Calu3 (cell line): ENCODE measurements at regions not wholly inside any gene's neighbourhood (a gene's known extent, or its start where the extent isn't known, plus 50 kb on each side); places are given as distances from the start of the nearest gene placed in this dataset.

ENCODE experiments used
- BruUV-seq: library from RNA; stranded (reverse); fragments of 400-500 nt; replicated peaks from 2 replicates; lab custom pipeline; 2021; lab: Mats Ljungman, UMichigan
- CTCF ChIA-PET: fragments of 300-600 bp; sonication (Branson Sonifier 250); formaldehyde crosslinking; loops from one replicate; lab custom pipeline; 2022; ENCODE audit warnings: antibody characterized with exemption; lab: Charles Lee
- DNase-seq: peaks from one replicate; pipeline ENCODE4 v3.0.0; 2022
- H3K27ac Mint-ChIP-seq: one replicate; pipeline ENCODE4 v1.8.0; 2022; ENCODE audit warnings: mixed read lengths; ENCODE audit not compliant: unreplicated experiment
- H3K27me3 Mint-ChIP-seq: one replicate; pipeline ENCODE4 v1.8.0; 2022; ENCODE audit warnings: mixed read lengths; ENCODE audit not compliant: unreplicated experiment
- H3K36me3 Mint-ChIP-seq: one replicate; pipeline ENCODE4 v1.8.0; 2022; ENCODE audit warnings: mild to moderate bottlenecking, moderate library complexity, mixed read lengths; ENCODE audit not compliant: insufficient read depth, unreplicated experiment
- H3K4me1 Mint-ChIP-seq: one replicate; pipeline ENCODE4 v1.8.0; 2022; ENCODE audit warnings: mild to moderate bottlenecking, low read depth, mixed read lengths; ENCODE audit not compliant: unreplicated experiment
- H3K4me3 Mint-ChIP-seq: one replicate; pipeline ENCODE4 v1.8.0; 2022; ENCODE audit warnings: mild to moderate bottlenecking, low read depth, moderate library complexity, mixed read lengths; ENCODE audit not compliant: unreplicated experiment
- H3K9me3 Mint-ChIP-seq: one replicate; pipeline ENCODE4 v1.8.0; 2022; ENCODE audit warnings: low read depth, mixed read lengths; ENCODE audit not compliant: unreplicated experiment
- CTCF ChIP-seq: fragments of 200-600 bp; IDR thresholded peaks from one replicate; pipeline ENCODE4 v1.8.0; 2022; ENCODE audit warnings: antibody characterized with exemption; ENCODE audit not compliant: unreplicated experiment
- intact Hi-C: fragments of 100-400 bp; cut with micrococcal nuclease; formaldehyde crosslinking; loops from one replicate; pipeline ENCODE4 v1.10.0; 2022; ENCODE audit not compliant: unreplicated experiment

DNA sequence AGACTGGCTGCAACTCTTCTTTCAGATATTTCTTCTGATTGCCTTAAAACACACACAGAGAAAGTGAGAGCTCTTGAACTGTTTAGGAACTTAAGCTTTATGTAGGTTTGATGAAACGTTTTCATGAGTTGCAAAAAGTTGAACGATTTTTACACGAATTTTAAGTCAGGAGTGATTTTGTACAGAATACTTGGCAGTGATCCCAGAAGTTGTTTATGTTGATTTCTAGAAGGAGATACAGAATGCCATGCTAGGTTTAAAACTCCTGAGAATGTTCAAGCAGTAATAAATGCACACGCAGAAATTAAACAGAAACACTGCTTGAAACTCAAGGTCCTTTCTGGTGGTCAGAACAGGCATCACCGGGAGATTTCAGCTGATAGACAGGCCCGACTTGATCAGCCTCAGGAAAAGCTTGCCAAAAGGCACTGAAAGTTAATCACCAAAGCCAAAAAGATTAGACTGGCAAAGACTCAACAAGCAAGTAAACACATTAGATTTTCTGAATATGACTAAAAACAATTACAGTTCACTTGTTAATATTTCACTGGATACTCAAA lies 123.1 kb downstream of the SOCS6 start:
- no peak overlapping the region for H3K4me3 Mint-ChIP-seq
- CTCF ChIA-PET = no interaction called here
- H3K27me3 Mint-ChIP-seq = no peaks in the 10 kb centered on the region
- no TSS peak for BruUV-seq
- H3K27ac Mint-ChIP-seq = no peak overlapping the region
- intact Hi-C loops = no loop called here
- no peak for TF ChIP-seq CTCF
- no peak for DNase-seq
- no peaks in the 10 kb centered on the region for H3K9me3 Mint-ChIP-seq
- no peaks in the 10 kb centered on the region for H3K36me3 Mint-ChIP-seq
- H3K4me1 Mint-ChIP-seq = peaks cover 17% of the 10 kb centered on the region

- Mint-ChIP-seq H3K4me3 (no peak overlapping the region), H3K4me1 (peaks cover 17% of the 10 kb centered on the region), H3K27me3 (no peaks in the 10 kb centered on the region), H3K27ac (no peak overlapping the region), H3K9me3 (no peaks in the 10 kb centered on the region), H3K36me3 (no peaks in the 10 kb centered on the region)
- no TSS peak for BruUV-seq
- intact Hi-C loops = no loop called here
- no peak for DNase-seq
- CTCF ChIA-PET = no interaction called here
- TF ChIP-seq CTCF = no peak
Observed at GRCh38 chr18:70411307-70411706, 122.5 kb downstream of the SOCS6 start.

DNA sequence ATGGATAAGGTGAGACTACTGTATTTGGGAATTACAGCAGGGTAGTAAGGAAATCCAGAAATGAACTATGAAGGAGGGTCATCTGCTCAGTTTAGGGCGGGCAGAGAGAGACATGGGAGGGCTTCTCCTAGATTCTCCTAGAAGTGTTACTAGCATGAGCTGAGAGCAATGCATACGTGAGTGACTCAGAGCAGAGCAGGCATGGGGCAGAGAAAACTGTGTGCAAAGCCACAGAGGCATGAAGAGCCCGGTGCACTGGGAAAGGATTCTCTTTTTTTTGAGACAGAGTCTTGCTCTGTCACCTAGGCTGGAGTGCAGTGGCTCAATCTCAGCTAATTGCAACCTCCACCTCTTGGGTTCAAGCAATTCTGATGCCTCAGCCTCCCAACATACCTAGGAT lies 116.2 kb downstream of the SOCS6 start:
- Mint-ChIP-seq H3K4me3 (no peak overlapping the region), H3K9me3 (no peaks in the 10 kb centered on the region), H3K4me1 (no peaks in the 10 kb centered on the region), H3K27me3 (no peaks in the 10 kb centered on the region), H3K36me3 (no peaks in the 10 kb centered on the region), H3K27ac (no peak overlapping the region)
- BruUV-seq = no TSS peak
- DNase-seq = no peak
- TF ChIP-seq CTCF = no peak
- CTCF ChIA-PET = no interaction called here
- intact Hi-C loops = no loop called here

GRCh38 chr18:70400476-70400875 lies 111.6 kb downstream of the SOCS6 start:
- Mint-ChIP-seq H3K4me3 (no peak overlapping the region), H3K4me1 (no peaks in the 10 kb centered on the region), H3K36me3 (no peaks in the 10 kb centered on the region), H3K9me3 (no peaks in the 10 kb centered on the region), H3K27ac (no peak overlapping the region), H3K27me3 (no peaks in the 10 kb centered on the region)
- no TSS peak for BruUV-seq
- intact Hi-C loops = no loop called here
- CTCF ChIA-PET = no interaction called here
- TF ChIP-seq CTCF = no peak
- DNase-seq = no peak
